CD8-positive, alpha-beta memory T cell (primary cell): ENCODE measurements at regions not wholly inside any gene's neighbourhood (a gene's known extent, or its start where the extent isn't known, plus 50 kb on each side); places are given as distances from the start of the nearest gene placed in this dataset.

Source experiments
- CTCF ChIA-PET: fragments of 350-600 bp; sonication (Branson Sonifier 250); formaldehyde crosslinking; loops from one replicate; lab custom pipeline; 2021; ENCODE audit warnings: antibody characterized with exemption; lab: Charles Lee
- POLR2A ChIA-PET: fragments of 350-600 bp; sonication (Branson Sonifier 250); formaldehyde crosslinking; loops from one replicate; lab custom pipeline; 2021; ENCODE audit warnings: antibody characterized with exemption; lab: Charles Lee
- DNase-seq, 5 donors: peaks; one replicate each; pipeline versions ENCODE4 v3.0.0 to v3.0.0-alpha.2; 2020 to 2022; ENCODE audit warnings: mixed read lengths in 1 of 5
- H3K27ac ChIP-seq: one replicate; pipeline ENCODE4 v1.7.0; 2013; ENCODE audit warnings: low read depth, mild to moderate bottlenecking, low read length, moderate library complexity
- H3K27me3 ChIP-seq: 2 replicates; pipeline ENCODE4 v1.7.0; 2013; ENCODE audit warnings: low read length, mild to moderate bottlenecking; ENCODE audit not compliant: insufficient read depth, poor library complexity, severe bottlenecking
- H3K36me3 ChIP-seq: 2 replicates; pipeline ENCODE4 v1.7.0; 2013; ENCODE audit warnings: mild to moderate bottlenecking, low read length, moderate library complexity; ENCODE audit not compliant: insufficient read depth
- H3K4me1 ChIP-seq: 2 replicates; pipeline ENCODE4 v1.7.0; 2013; ENCODE audit warnings: mild to moderate bottlenecking, low read length, moderate library complexity; ENCODE audit not compliant: insufficient read depth
- H3K4me3 ChIP-seq: 2 replicates; pipeline ENCODE4 v1.7.0; 2013; ENCODE audit warnings: mild to moderate bottlenecking, low read length
- H3K9me3 ChIP-seq: 2 replicates; pipeline ENCODE4 v1.7.0; 2013; ENCODE audit warnings: mild to moderate bottlenecking, low read length
- H3K27ac Mint-ChIP-seq, 8 donors: one replicate each; pipeline ENCODE4 v1.8.0; 2020 to 2021; ENCODE audit warnings: mixed read lengths in 8 of 8, mild to moderate bottlenecking in 6 of 8, inconsistent platforms in 3 of 8, moderate library complexity in 3 of 8
- H3K27me3 Mint-ChIP-seq, 2 donors: one replicate each; pipeline ENCODE4 v1.8.0; 2020 to 2021; ENCODE audit warnings: mixed read lengths in 2 of 2, mild to moderate bottlenecking in 1 of 2, moderate library complexity in 1 of 2
- H3K36me3 Mint-ChIP-seq, 3 donors: one replicate each; pipeline ENCODE4 v1.8.0; 2020 to 2021; ENCODE audit warnings: mixed read lengths in 3 of 3, inconsistent platforms in 1 of 3, mild to moderate bottlenecking in 1 of 3
- H3K4me1 Mint-ChIP-seq, 3 donors: one replicate each; pipeline ENCODE4 v1.8.0; 2020 to 2021; ENCODE audit warnings: mixed read lengths in 3 of 3, inconsistent platforms in 1 of 3, mild to moderate bottlenecking in 1 of 3
- H3K4me3 Mint-ChIP-seq, 7 donors: one replicate each; pipeline ENCODE4 v1.8.0; 2020 to 2021; ENCODE audit warnings: mixed read lengths in 7 of 7, mild to moderate bottlenecking in 6 of 7, moderate library complexity in 4 of 7, inconsistent platforms in 2 of 7
- H3K9me3 Mint-ChIP-seq, 5 donors: one replicate each; pipeline ENCODE4 v1.8.0; 2020 to 2022; ENCODE audit warnings: mixed read lengths in 5 of 5, mild to moderate bottlenecking in 3 of 5, moderate library complexity in 2 of 5, inconsistent platforms in 1 of 5

- no peak overlapping the region for H3K4me3 ChIP-seq
- CTCF ChIA-PET: interaction anchor here (0.8 kb wide), 1 partner anchor 13 kb away, joined by 3 read pairs; no protein-coding TSS in a partner anchor
- H3K27ac ChIP-seq: no peak overlapping the region
- DNase-seq: no peak
- H3K27ac Mint-ChIP-seq: no peak overlapping the region
- H3K4me1 ChIP-seq: no peaks in the 10 kb centered on the region
- H3K36me3 ChIP-seq: no peaks in the 10 kb centered on the region
- POLR2A ChIA-PET: no interaction called here
- no peaks in the 10 kb centered on the region for H3K4me1 Mint-ChIP-seq
- no peaks in the 10 kb centered on the region for H3K9me3 ChIP-seq
- peaks cover 2 to 53% (median 10%) of the 10 kb centered on the region in 5 donors for H3K9me3 Mint-ChIP-seq
- H3K4me3 Mint-ChIP-seq: no peak overlapping the region
- H3K27me3 Mint-ChIP-seq: no peaks in the 10 kb centered on the region
- H3K36me3 Mint-ChIP-seq: no peaks in the 10 kb centered on the region
- H3K27me3 ChIP-seq: no peaks in the 10 kb centered on the region
Measured at GRCh38 chr5:165000479-165001190, 1495.2 kb downstream of the MAT2B start.

GRCh38 chr5:165003283-165003682, 1497.9 kb downstream of the MAT2B start:
- H3K4me3 Mint-ChIP-seq: no peak overlapping the region
- H3K4me1 Mint-ChIP-seq: no peaks in the 10 kb centered on the region

GRCh38 chr5:165004175-165004574, 1498.8 kb downstream of the MAT2B start:
- H3K36me3 Mint-ChIP-seq: no peaks in the 10 kb centered on the region

More at GRCh38 chr5:165003283-165003682, 1497.9 kb downstream of the MAT2B start:
- Histone ChIP-seq H3K27me3 (no peaks in the 10 kb centered on the region), H3K27ac (no peak overlapping the region), H3K4me1 (no peaks in the 10 kb centered on the region), H3K9me3 (no peaks in the 10 kb centered on the region), H3K36me3 (no peaks in the 10 kb centered on the region), H3K4me3 (no peak overlapping the region)
- Mint-ChIP-seq H3K27me3 (no peaks in the 10 kb centered on the region), H3K36me3 (no peaks in the 10 kb centered on the region), H3K9me3 (peaks cover 0 to 49% (median 11%) of the 10 kb centered on the region in 5 donors), H3K27ac (no peak overlapping the region)
- ChIA-PET POLR2A (no interaction called here), CTCF (no interaction called here)
- DNase-seq: no peak

GRCh38 chr5:165014439-165014838, 1509.0 kb downstream of the MAT2B start:
- POLR2A ChIA-PET: no interaction called here
- CTCF ChIA-PET: no interaction called here

More at GRCh38 chr5:165004175-165004574, 1498.8 kb downstream of the MAT2B start:
- Histone ChIP-seq H3K4me1 (no peaks in the 10 kb centered on the region), H3K36me3 (no peaks in the 10 kb centered on the region), H3K27me3 (no peaks in the 10 kb centered on the region), H3K27ac (no peak overlapping the region), H3K9me3 (no peaks in the 10 kb centered on the region), H3K4me3 (no peak overlapping the region)
- no peak for DNase-seq
- Mint-ChIP-seq H3K27me3 (no peaks in the 10 kb centered on the region), H3K9me3 (peaks cover 0 to 46% (median 8%) of the 10 kb centered on the region in 5 donors), H3K27ac (no peak overlapping the region), H3K4me3 (no peak overlapping the region), H3K4me1 (no peaks in the 10 kb centered on the region)
- ChIA-PET POLR2A (no interaction called here), CTCF (no interaction called here)

GRCh38 chr5:165015126-165015525, 1509.7 kb downstream of the MAT2B start:
- Histone ChIP-seq H3K4me1 (no peaks in the 10 kb centered on the region), H3K27me3 (no peaks in the 10 kb centered on the region), H3K27ac (no peak overlapping the region), H3K4me3 (no peak overlapping the region), H3K9me3 (no peaks in the 10 kb centered on the region), H3K36me3 (no peaks in the 10 kb centered on the region)
- no peaks in the 10 kb centered on the region for H3K4me1 Mint-ChIP-seq
- no peak for DNase-seq
- H3K36me3 Mint-ChIP-seq: no peaks in the 10 kb centered on the region
- CTCF ChIA-PET: no interaction called here
- no peak overlapping the region for H3K4me3 Mint-ChIP-seq
- no peak overlapping the region for H3K27ac Mint-ChIP-seq
- no peaks in the 10 kb centered on the region for H3K27me3 Mint-ChIP-seq
- peaks cover 0 to 24% (median 6%) of the 10 kb centered on the region in 5 donors for H3K9me3 Mint-ChIP-seq
- POLR2A ChIA-PET: no interaction called here

More at GRCh38 chr5:165014439-165014838, 1509.0 kb downstream of the MAT2B start:
- H3K36me3 ChIP-seq: no peaks in the 10 kb centered on the region
- no peaks in the 10 kb centered on the region for H3K4me1 ChIP-seq
- no peaks in the 10 kb centered on the region for H3K36me3 Mint-ChIP-seq
- no peak overlapping the region for H3K4me3 ChIP-seq
- H3K4me3 Mint-ChIP-seq: no peak overlapping the region
- H3K27me3 ChIP-seq: no peaks in the 10 kb centered on the region
- no peaks in the 10 kb centered on the region for H3K27me3 Mint-ChIP-seq
- H3K27ac ChIP-seq: no peak overlapping the region
- H3K27ac Mint-ChIP-seq: no peak overlapping the region
- peaks cover 0 to 21% (median 6%) of the 10 kb centered on the region in 5 donors for H3K9me3 Mint-ChIP-seq
- H3K4me1 Mint-ChIP-seq: no peaks in the 10 kb centered on the region
- no peak for DNase-seq
- no peaks in the 10 kb centered on the region for H3K9me3 ChIP-seq

- H3K9me3 ChIP-seq: no peaks in the 10 kb centered on the region
- DNase-seq: no peak
- H3K27ac ChIP-seq: no peak overlapping the region
- no peaks in the 10 kb centered on the region for H3K27me3 ChIP-seq
- H3K36me3 ChIP-seq: no peaks in the 10 kb centered on the region
- POLR2A ChIA-PET: no interaction called here
- CTCF ChIA-PET: no interaction called here
- peaks cover 0 to 28% (median 6%) of the 10 kb centered on the region in 5 donors for H3K9me3 Mint-ChIP-seq
- no peaks in the 10 kb centered on the region for H3K4me1 Mint-ChIP-seq
- H3K4me1 ChIP-seq: no peaks in the 10 kb centered on the region
- H3K4me3 Mint-ChIP-seq: no peak overlapping the region
- no peaks in the 10 kb centered on the region for H3K27me3 Mint-ChIP-seq
- no peak overlapping the region for H3K27ac Mint-ChIP-seq
- H3K36me3 Mint-ChIP-seq: no peaks in the 10 kb centered on the region
- H3K4me3 ChIP-seq: no peak overlapping the region
Measured at GRCh38 chr5:165015547-165015946, 1510.1 kb downstream of the MAT2B start.

GRCh38 chr5:165026971-165027370, 1521.6 kb downstream of the MAT2B start:
- Mint-ChIP-seq H3K4me3 (no peak overlapping the region), H3K27me3 (no peaks in the 10 kb centered on the region), H3K4me1 (no peaks in the 10 kb centered on the region), H3K27ac (no peak overlapping the region), H3K36me3 (no peaks in the 10 kb centered on the region), H3K9me3 (peaks cover 2 to 25% (median 22%) of the 10 kb centered on the region in 5 donors)
- no peaks in the 10 kb centered on the region for H3K9me3 ChIP-seq
- no peaks in the 10 kb centered on the region for H3K4me1 ChIP-seq
- no peak overlapping the region for H3K4me3 ChIP-seq
- no peaks in the 10 kb centered on the region for H3K27me3 ChIP-seq
- POLR2A ChIA-PET: no interaction called here
- H3K27ac ChIP-seq: no peak overlapping the region
- CTCF ChIA-PET: no interaction called here
- H3K36me3 ChIP-seq: no peaks in the 10 kb centered on the region
- DNase-seq: no peak

GRCh38 chr5:165028356-165028755, 1522.9 kb downstream of the MAT2B start:
- no peak overlapping the region for H3K27ac Mint-ChIP-seq
- POLR2A ChIA-PET: no interaction called here
- no peak overlapping the region for H3K4me3 Mint-ChIP-seq
- CTCF ChIA-PET: no interaction called here
- no peaks in the 10 kb centered on the region for H3K36me3 ChIP-seq
- H3K27ac ChIP-seq: no peak overlapping the region
- H3K4me3 ChIP-seq: no peak overlapping the region
- no peaks in the 10 kb centered on the region for H3K27me3 Mint-ChIP-seq
- H3K27me3 ChIP-seq: no peaks in the 10 kb centered on the region
- H3K36me3 Mint-ChIP-seq: no peaks in the 10 kb centered on the region
- H3K9me3 Mint-ChIP-seq: peaks cover 2 to 22% (median 15%) of the 10 kb centered on the region in 5 donors
- no peaks in the 10 kb centered on the region for H3K9me3 ChIP-seq
- H3K4me1 Mint-ChIP-seq: no peaks in the 10 kb centered on the region
- no peak for DNase-seq
- H3K4me1 ChIP-seq: no peaks in the 10 kb centered on the region
